Ishikawa (cell line): ENCODE measurements at regions not wholly inside any gene's neighbourhood (a gene's known extent, or its start where the extent isn't known, plus 50 kb on each side); places are given as distances from the start of the nearest gene placed in this dataset.

Experiments
- CEBPB ChIP-seq: IDR thresholded peaks from 2 replicates; pipeline ENCODE4 v1.6.1; 2012
- CREB1 ChIP-seq: IDR thresholded peaks from 2 replicates; pipeline ENCODE4 v1.6.1; 2012; ENCODE audit warnings: low read depth
- EP300 ChIP-seq: IDR thresholded peaks from 2 replicates; pipeline ENCODE4 v1.6.1; 2012; ENCODE audit warnings: borderline replicate concordance
- FOXM1 ChIP-seq: IDR thresholded peaks from 2 replicates; pipeline ENCODE4 v1.6.1; 2012; ENCODE audit warnings: low read depth, borderline replicate concordance
- MAX ChIP-seq: IDR thresholded peaks from 2 replicates; pipeline ENCODE4 v1.6.1; 2012
- NFIC ChIP-seq: IDR thresholded peaks from 2 replicates; pipeline ENCODE4 v1.6.1; 2012
- RAD21 ChIP-seq: IDR thresholded peaks from 2 replicates; pipeline ENCODE4 v1.6.1; 2012; ENCODE audit warnings: low read depth
- REST ChIP-seq: IDR thresholded peaks from 2 replicates; pipeline ENCODE4 v1.6.1; 2012; ENCODE audit warnings: low read depth, mild to moderate bottlenecking
- TAF1 ChIP-seq: IDR thresholded peaks from 2 replicates; pipeline ENCODE4 v1.6.1; 2012; ENCODE audit warnings: low read depth, mild to moderate bottlenecking
- TCF12 ChIP-seq: IDR thresholded peaks from 2 replicates; pipeline ENCODE4 v1.6.1; 2012; ENCODE audit warnings: low read depth
- YY1 ChIP-seq: IDR thresholded peaks from 2 replicates; pipeline ENCODE4 v1.6.1; 2012; ENCODE audit warnings: low read depth

GRCh38 chr12:124240493-124240892 is 54.4 kb upstream of the RFLNA start:
- TF ChIP-seq CREB1 (no peak), NFIC (no peak), TCF12 (no peak), RAD21 (no peak), REST (no peak), TAF1 (no peak), MAX (no peak), CEBPB (no peak), FOXM1 (no peak), EP300 (no peak), YY1 (0 out of 2 replicates have a peak, but pooled peaks have one; percentile 39)
